ENCODE measurements at regions not wholly inside any gene's neighbourhood (a gene's known extent, or its start where the extent isn't known, plus 50 kb on each side); places are given as distances from the start of the nearest gene placed in this dataset.

DNA sequence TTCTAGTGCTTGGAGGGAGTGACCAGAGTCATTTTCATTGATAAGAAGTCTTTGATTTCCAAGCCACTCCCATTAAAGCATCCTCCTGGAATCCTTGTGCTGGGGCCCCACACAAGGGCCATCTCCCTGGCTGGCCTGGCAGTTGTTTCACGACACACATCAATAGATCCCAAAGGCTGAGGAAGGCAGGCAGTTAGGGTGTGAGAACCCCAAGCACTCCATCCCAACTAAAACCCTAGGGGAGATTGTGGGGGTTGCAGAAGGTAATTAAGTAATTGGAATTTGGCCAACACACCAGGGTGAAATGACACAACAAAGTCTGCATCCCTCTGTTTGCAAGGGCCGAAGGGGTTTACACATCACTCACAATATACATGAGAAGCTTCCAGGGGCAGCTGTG is 578.1 kb upstream of the SYT4 start:
- no peak for TF ChIP-seq CTCF (IDR thresholded peaks at IDR 0.05)
- Histone ChIP-seq H3K27ac (no peak overlapping the region), H3K4me3 (no peak overlapping the region)
- no peak for DNase-seq (ENCODE audit: low spot score)

GRCh38 chr18:43863180-43863579 is 585.9 kb upstream of the SYT4 start:
- Histone ChIP-seq H3K4me3 (no peak overlapping the region), H3K27ac (no peak overlapping the region)
- DNase-seq (ENCODE audit: low spot score) = no peak
- no peak for TF ChIP-seq CTCF (IDR thresholded peaks at IDR 0.05)

DNA sequence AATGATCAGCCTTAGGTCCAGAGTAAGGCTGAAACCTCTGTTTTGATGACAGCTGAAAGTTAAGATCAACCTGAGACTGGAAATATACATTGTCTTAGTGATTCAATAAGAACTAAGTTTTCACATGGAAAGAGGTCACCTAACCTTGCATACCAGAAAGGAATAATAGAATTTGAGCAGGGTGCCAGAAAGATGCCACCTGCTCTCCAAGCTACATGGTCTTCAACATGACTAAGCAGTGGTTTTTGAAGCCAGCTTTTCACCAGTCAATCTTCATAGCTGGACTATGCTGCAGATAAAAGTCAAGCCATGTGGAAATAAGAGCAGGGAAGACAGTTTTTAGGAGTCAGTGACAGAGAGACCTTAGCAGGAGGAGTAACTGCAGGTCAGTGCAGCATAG is 589.4 kb upstream of the SYT4 start:
- H3K4me3 ChIP-seq = no peak overlapping the region
- no peak for TF ChIP-seq CTCF (IDR thresholded peaks at IDR 0.05)
- H3K27ac ChIP-seq = no peak overlapping the region
- DNase-seq (ENCODE audit: low spot score) = no peak

- Histone ChIP-seq H3K4me3 (no peak overlapping the region), H3K27ac (no peak overlapping the region)
- TF ChIP-seq CTCF (IDR thresholded peaks at IDR 0.05) = no peak
- no peak for DNase-seq (ENCODE audit: low spot score)
Observed at GRCh38 chr18:43868497-43868995, 591.3 kb upstream of the SYT4 start.

- Histone ChIP-seq H3K4me3 (no peak overlapping the region), H3K27ac (no peak overlapping the region)
- DNase-seq (ENCODE audit: low spot score) = no peak
- TF ChIP-seq CTCF (IDR thresholded peaks at IDR 0.05) = no peak
Observed at GRCh38 chr18:43869451-43870008, 592.2 kb upstream of the SYT4 start.

DNA sequence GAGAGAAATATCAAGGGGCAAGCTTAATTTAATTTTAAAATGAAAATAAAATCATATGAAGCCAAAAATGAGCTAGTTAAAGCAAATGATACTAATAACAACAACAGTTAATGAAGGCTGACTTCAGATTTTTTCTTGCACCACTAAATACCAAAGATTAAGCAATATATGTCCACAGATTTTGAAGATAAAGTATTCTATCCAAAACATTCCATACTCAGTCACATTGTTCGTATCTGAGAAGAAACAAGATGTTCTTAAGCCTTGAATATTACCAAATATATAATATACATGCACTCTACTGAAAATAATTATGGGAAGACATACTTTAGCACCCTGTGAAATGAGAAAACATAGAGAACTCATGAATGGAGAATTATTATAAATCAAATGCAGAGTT is 593.3 kb upstream of the SYT4 start:
- Histone ChIP-seq H3K27ac (no peak overlapping the region), H3K4me3 (no peak overlapping the region)
- no peak for DNase-seq (ENCODE audit: low spot score)
- no peak for TF ChIP-seq CTCF (IDR thresholded peaks at IDR 0.05)

GRCh38 chr18:43875511-43875910 is 598.2 kb upstream of the SYT4 start:
- TF ChIP-seq CTCF (IDR thresholded peaks at IDR 0.05) = no peak
- no peak overlapping the region for H3K27ac ChIP-seq
- DNase-seq (ENCODE audit: low spot score) = no peak

More at GRCh38 chr18:43875511-43875910, 598.2 kb upstream of the SYT4 start:
- no peak overlapping the region for H3K4me3 ChIP-seq

All from coronary artery (tissue), 2 donors.